ENCODE measurements at regions not wholly inside any gene's neighbourhood (a gene's known extent, or its start where the extent isn't known, plus 50 kb on each side); places are given as distances from the start of the nearest gene placed in this dataset.

GRCh38 chr1:166457700-166458099 is 290.9 kb upstream of the FAM78B start:
- FAIRE-seq (no peak), DNase-seq (ENCODE audit: low read depth) (no peak)
- TF ChIP-seq CTCF (IDR thresholded peaks at IDR 0.05; ENCODE audit: insufficient read depth, low read length, severe bottlenecking): no peak
- H3K36me3 ChIP-seq (ENCODE audit: control insufficient read depth, insufficient read depth, low read length): no peaks in the 10 kb centered on the region
- H3K4me3 ChIP-seq (ENCODE audit: low read depth, low read length): no peak overlapping the region
- H3K27me3 ChIP-seq (ENCODE audit: control insufficient read depth, insufficient read depth, low read length): no peaks in the 10 kb centered on the region

GRCh38 chr1:166464333-166464732 is 297.5 kb upstream of the FAM78B start:
- FAIRE-seq: no peak
- no peaks in the 10 kb centered on the region for H3K36me3 ChIP-seq (ENCODE audit: control insufficient read depth, insufficient read depth, low read length)

GRCh38 chr1:166470014-166470413 is 303.2 kb upstream of the FAM78B start:
- no peak for FAIRE-seq

More at GRCh38 chr1:166464333-166464732, 297.5 kb upstream of the FAM78B start:
- DNase-seq (ENCODE audit: low read depth): no peak
- H3K27me3 ChIP-seq (ENCODE audit: control insufficient read depth, insufficient read depth, low read length): no peaks in the 10 kb centered on the region
- TF ChIP-seq CTCF (IDR thresholded peaks at IDR 0.05; ENCODE audit: insufficient read depth, low read length, severe bottlenecking): no peak
- no peak overlapping the region for H3K4me3 ChIP-seq (ENCODE audit: low read depth, low read length)

GRCh38 chr1:166470441-166470840 is 303.6 kb upstream of the FAM78B start:
- FAIRE-seq (no peak), DNase-seq (ENCODE audit: low read depth) (no peak)
- TF ChIP-seq CTCF (IDR thresholded peaks at IDR 0.05; ENCODE audit: insufficient read depth, low read length, severe bottlenecking): no peak
- H3K4me3 ChIP-seq (ENCODE audit: low read depth, low read length): no peak overlapping the region
- H3K36me3 ChIP-seq (ENCODE audit: control insufficient read depth, insufficient read depth, low read length): no peaks in the 10 kb centered on the region
- no peaks in the 10 kb centered on the region for H3K27me3 ChIP-seq (ENCODE audit: control insufficient read depth, insufficient read depth, low read length)

More at GRCh38 chr1:166470014-166470413, 303.2 kb upstream of the FAM78B start:
- Histone ChIP-seq H3K4me3 (ENCODE audit: low read depth, low read length) (no peak overlapping the region), H3K36me3 (ENCODE audit: control insufficient read depth, insufficient read depth, low read length) (no peaks in the 10 kb centered on the region), H3K27me3 (ENCODE audit: control insufficient read depth, insufficient read depth, low read length) (no peaks in the 10 kb centered on the region)
- DNase-seq (ENCODE audit: low read depth): no peak
- TF ChIP-seq CTCF (IDR thresholded peaks at IDR 0.05; ENCODE audit: insufficient read depth, low read length, severe bottlenecking): no peak

- H3K27me3 ChIP-seq (ENCODE audit: control insufficient read depth, insufficient read depth, low read length): no peaks in the 10 kb centered on the region
- H3K4me3 ChIP-seq (ENCODE audit: low read depth, low read length): no peak overlapping the region
- no peaks in the 10 kb centered on the region for H3K36me3 ChIP-seq (ENCODE audit: control insufficient read depth, insufficient read depth, low read length)
- FAIRE-seq (no peak), DNase-seq (ENCODE audit: low read depth) (no peak)
- TF ChIP-seq CTCF (IDR thresholded peaks at IDR 0.05; ENCODE audit: insufficient read depth, low read length, severe bottlenecking): no peak
Measured at GRCh38 chr1:166471359-166471758, 304.6 kb upstream of the FAM78B start.

GRCh38 chr1:166479052-166479631 is 312.3 kb upstream of the FAM78B start:
- peak; percentile 53 for TF ChIP-seq CTCF (IDR thresholded peaks at IDR 0.05; ENCODE audit: insufficient read depth, low read length, severe bottlenecking)
- no peak overlapping the region for H3K4me3 ChIP-seq (ENCODE audit: low read depth, low read length)
- peak; percentile 48 for DNase-seq (ENCODE audit: low read depth)
- no peaks in the 10 kb centered on the region for H3K36me3 ChIP-seq (ENCODE audit: control insufficient read depth, insufficient read depth, low read length)
- H3K27me3 ChIP-seq (ENCODE audit: control insufficient read depth, insufficient read depth, low read length): no peaks in the 10 kb centered on the region
- no peak for FAIRE-seq

Data from bronchial epithelial cell (primary cell).